Central memory CD8-positive, alpha-beta T cell (primary cell): ENCODE measurements at regions not wholly inside any gene's neighbourhood (a gene's known extent, or its start where the extent isn't known, plus 50 kb on each side); places are given as distances from the start of the nearest gene placed in this dataset.

Source experiments
- ATAC-seq: fragments of 150-1000 bp; cut with Tn5 transposase; replicated peaks from 2 replicates; pipeline ENCODE4 v1.10.0; 2022; ENCODE audit warnings: mild to moderate bottlenecking, moderate FRiP score, moderate number of reproducible peaks; ENCODE audit not compliant: poor library complexity, severe bottlenecking; ENCODE audit errors: extremely low read depth
- DNase-seq, 2 donors: peaks; one replicate each; pipeline ENCODE4 v3.0.0; 2021; ENCODE audit warnings: low spot score in 2 of 2
- H3K27ac Mint-ChIP-seq: one replicate; pipeline ENCODE4 v1.8.0; 2022; ENCODE audit warnings: low read depth, mild to moderate bottlenecking, moderate library complexity, mixed read lengths
- H3K27me3 Mint-ChIP-seq: one replicate; pipeline ENCODE4 v1.8.0; 2022; ENCODE audit warnings: mixed read lengths
- H3K36me3 Mint-ChIP-seq: one replicate; pipeline ENCODE4 v1.8.0; 2022; ENCODE audit warnings: mild to moderate bottlenecking, moderate library complexity, mixed read lengths; ENCODE audit not compliant: insufficient read depth
- H3K4me1 Mint-ChIP-seq: one replicate; pipeline ENCODE4 v1.8.0; 2022; ENCODE audit warnings: mixed read lengths
- H3K4me3 Mint-ChIP-seq: one replicate; pipeline ENCODE4 v1.8.0; 2022; ENCODE audit warnings: mild to moderate bottlenecking, moderate library complexity, mixed read lengths
- H3K9me3 Mint-ChIP-seq: one replicate; pipeline ENCODE4 v1.8.0; 2022; ENCODE audit warnings: mixed read lengths

- H3K36me3 Mint-ChIP-seq, result peaks cover 2% of the 10 kb centered on the region
- ATAC-seq (no peak), DNase-seq (no peak)
- no peak overlapping the region for H3K27ac Mint-ChIP-seq
- H3K4me1 Mint-ChIP-seq, result no peaks in the 10 kb centered on the region
- H3K27me3 Mint-ChIP-seq, result peaks cover 31% of the 10 kb centered on the region
- no peak overlapping the region for H3K4me3 Mint-ChIP-seq
- H3K9me3 Mint-ChIP-seq, result no peaks in the 10 kb centered on the region
Observed at GRCh38 chr13:111981006-111981405, 85.9 kb upstream of the SOX1 start.

GRCh38 chr13:111981446-111982165 is 85.3 kb upstream of the SOX1 start:
- H3K27me3 Mint-ChIP-seq, result peaks cover 31% of the 10 kb centered on the region
- ATAC-seq (no peak), DNase-seq (no peak)
- H3K4me3 Mint-ChIP-seq, result no peak overlapping the region
- no peaks in the 10 kb centered on the region for H3K4me1 Mint-ChIP-seq
- H3K9me3 Mint-ChIP-seq, result no peaks in the 10 kb centered on the region
- H3K36me3 Mint-ChIP-seq, result peaks cover 2% of the 10 kb centered on the region
- no peak overlapping the region for H3K27ac Mint-ChIP-seq

- DNase-seq (no peak), ATAC-seq (no peak)
- no peak overlapping the region for H3K4me3 Mint-ChIP-seq
- no peak overlapping the region for H3K27ac Mint-ChIP-seq
- no peaks in the 10 kb centered on the region for H3K9me3 Mint-ChIP-seq
- H3K36me3 Mint-ChIP-seq, result peaks cover 2% of the 10 kb centered on the region
- H3K27me3 Mint-ChIP-seq, result peaks cover 19% of the 10 kb centered on the region
- no peaks in the 10 kb centered on the region for H3K4me1 Mint-ChIP-seq
Observed at GRCh38 chr13:111984349-111984748, 82.6 kb upstream of the SOX1 start.

GRCh38 chr13:111990362-111990761 is 76.6 kb upstream of the SOX1 start:
- no peak for DNase-seq
- H3K4me1 Mint-ChIP-seq, result no peaks in the 10 kb centered on the region
- no peak for ATAC-seq
- peaks cover 7% of the 10 kb centered on the region for H3K9me3 Mint-ChIP-seq
- H3K27ac Mint-ChIP-seq, result no peak overlapping the region
- H3K27me3 Mint-ChIP-seq, result peaks cover 26% of the 10 kb centered on the region
- no peak overlapping the region for H3K4me3 Mint-ChIP-seq
- H3K36me3 Mint-ChIP-seq, result no peaks in the 10 kb centered on the region

GRCh38 chr13:111992911-111993310 is 74.0 kb upstream of the SOX1 start:
- Mint-ChIP-seq H3K4me3 (no peak overlapping the region), H3K9me3 (peaks cover 7% of the 10 kb centered on the region), H3K36me3 (no peaks in the 10 kb centered on the region), H3K27me3 (peaks cover 29% of the 10 kb centered on the region), H3K4me1 (no peaks in the 10 kb centered on the region), H3K27ac (no peak overlapping the region)
- ATAC-seq (no peak), DNase-seq (no peak)

- Mint-ChIP-seq H3K4me1 (no peaks in the 10 kb centered on the region), H3K36me3 (no peaks in the 10 kb centered on the region), H3K27ac (no peak overlapping the region), H3K9me3 (peaks cover 7% of the 10 kb centered on the region), H3K27me3 (peaks cover 36% of the 10 kb centered on the region), H3K4me3 (no peak overlapping the region)
- DNase-seq (no peak), ATAC-seq (no peak)
Observed at GRCh38 chr13:111993691-111994090, 73.3 kb upstream of the SOX1 start.

GRCh38 chr13:111994578-111994977 is 72.4 kb upstream of the SOX1 start:
- peaks cover 7% of the 10 kb centered on the region for H3K9me3 Mint-ChIP-seq
- peaks cover 41% of the 10 kb centered on the region for H3K27me3 Mint-ChIP-seq
- ATAC-seq, result no peak
- H3K36me3 Mint-ChIP-seq, result no peaks in the 10 kb centered on the region
- H3K4me1 Mint-ChIP-seq, result no peaks in the 10 kb centered on the region
- DNase-seq, result no peak
- no peak overlapping the region for H3K4me3 Mint-ChIP-seq
- no peak overlapping the region for H3K27ac Mint-ChIP-seq

- Mint-ChIP-seq H3K4me1 (no peaks in the 10 kb centered on the region), H3K36me3 (no peaks in the 10 kb centered on the region), H3K27ac (no peak overlapping the region), H3K9me3 (no peaks in the 10 kb centered on the region), H3K4me3 (no peak overlapping the region), H3K27me3 (peaks cover 22% of the 10 kb centered on the region)
- ATAC-seq, result no peak
- DNase-seq, result no peak
Observed at GRCh38 chr13:111999352-111999751, 67.6 kb upstream of the SOX1 start.

GRCh38 chr13:112000888-112001287 is 66.1 kb upstream of the SOX1 start:
- no peak overlapping the region for H3K27ac Mint-ChIP-seq
- H3K27me3 Mint-ChIP-seq, result peaks cover 15% of the 10 kb centered on the region
- H3K4me3 Mint-ChIP-seq, result no peak overlapping the region
- H3K9me3 Mint-ChIP-seq, result peaks cover 3% of the 10 kb centered on the region
- H3K4me1 Mint-ChIP-seq, result no peaks in the 10 kb centered on the region
- H3K36me3 Mint-ChIP-seq, result no peaks in the 10 kb centered on the region
- no peak for DNase-seq
- ATAC-seq, result no peak

GRCh38 chr13:112001571-112001970 is 65.4 kb upstream of the SOX1 start:
- H3K27ac Mint-ChIP-seq, result no peak overlapping the region

GRCh38 chr13:112003396-112003795 is 63.6 kb upstream of the SOX1 start:
- Mint-ChIP-seq H3K27me3 (peaks cover 7% of the 10 kb centered on the region), H3K27ac (no peak overlapping the region), H3K4me1 (no peaks in the 10 kb centered on the region), H3K4me3 (no peak overlapping the region), H3K9me3 (peaks cover 5% of the 10 kb centered on the region), H3K36me3 (no peaks in the 10 kb centered on the region)
- no peak for ATAC-seq
- no peak for DNase-seq

More at GRCh38 chr13:112001571-112001970, 65.4 kb upstream of the SOX1 start:
- Mint-ChIP-seq H3K4me1 (no peaks in the 10 kb centered on the region), H3K4me3 (no peak overlapping the region), H3K27me3 (peaks cover 15% of the 10 kb centered on the region), H3K36me3 (no peaks in the 10 kb centered on the region), H3K9me3 (peaks cover 5% of the 10 kb centered on the region)
- DNase-seq (no peak), ATAC-seq (no peak)

- Mint-ChIP-seq H3K4me3 (no peak overlapping the region), H3K27me3 (peaks cover 2% of the 10 kb centered on the region), H3K27ac (no peak overlapping the region), H3K9me3 (peaks cover 5% of the 10 kb centered on the region), H3K4me1 (no peaks in the 10 kb centered on the region), H3K36me3 (no peaks in the 10 kb centered on the region)
- no peak for ATAC-seq
- no peak for DNase-seq
Observed at GRCh38 chr13:112003941-112004340, 63.0 kb upstream of the SOX1 start.

GRCh38 chr13:112005925-112006324 is 61.0 kb upstream of the SOX1 start:
- no peak overlapping the region for H3K27ac Mint-ChIP-seq
- DNase-seq (no peak), ATAC-seq (no peak)
- H3K4me1 Mint-ChIP-seq, result no peaks in the 10 kb centered on the region
- H3K27me3 Mint-ChIP-seq, result no peaks in the 10 kb centered on the region
- no peak overlapping the region for H3K4me3 Mint-ChIP-seq
- H3K9me3 Mint-ChIP-seq, result peaks cover 5% of the 10 kb centered on the region
- no peaks in the 10 kb centered on the region for H3K36me3 Mint-ChIP-seq
